H9 (cell line): ENCODE measurements at regions not wholly inside any gene's neighbourhood (a gene's known extent, or its start where the extent isn't known, plus 50 kb on each side); places are given as distances from the start of the nearest gene placed in this dataset.

Experiments
- DNase-seq: peaks from one replicate; pipeline ENCODE4 v3.0.0-alpha.2; 2017
- H2AFZ ChIP-seq: one replicate; pipeline ENCODE4 v1.6.1; 2013; ENCODE audit warnings: mild to moderate bottlenecking, low read length, control low read depth, moderate library complexity
- H2AK5ac ChIP-seq: 2 replicates; pipeline ENCODE4 v1.6.1; 2013; ENCODE audit warnings: low read length, control low read depth, mixed read lengths; ENCODE audit not compliant: insufficient read length
- H2BK120ac ChIP-seq: one replicate; pipeline ENCODE4 v1.6.1; 2013; ENCODE audit warnings: low read depth, mild to moderate bottlenecking, low read length, control low read depth, inconsistent platforms; ENCODE audit not compliant: poor library complexity, severe bottlenecking
- H2BK12ac ChIP-seq: 2 replicates; pipeline ENCODE4 v1.6.1; 2013; ENCODE audit warnings: low read length, control low read depth, mixed read lengths, low read depth; ENCODE audit not compliant: insufficient read length
- H2BK15ac ChIP-seq: 2 replicates; pipeline ENCODE4 v1.6.1; 2013; ENCODE audit warnings: low read depth, low read length, control low read depth
- H2BK20ac ChIP-seq: one replicate; pipeline ENCODE4 v1.6.1; 2013; ENCODE audit warnings: low read depth, mild to moderate bottlenecking, low read length, control low read depth, inconsistent platforms; ENCODE audit not compliant: poor library complexity, severe bottlenecking
- H2BK5ac ChIP-seq: 2 replicates; pipeline ENCODE4 v1.6.1; 2013; ENCODE audit warnings: low read length, control low read depth, mixed read lengths; ENCODE audit not compliant: insufficient read length
- H3K14ac ChIP-seq: 2 replicates; pipeline ENCODE4 v1.6.1; 2013; ENCODE audit warnings: low read length, control low read depth; ENCODE audit not compliant: insufficient read depth
- H3K18ac ChIP-seq: 2 replicates; pipeline ENCODE4 v1.6.1; 2013; ENCODE audit warnings: low read depth, mild to moderate bottlenecking, mixed read lengths, low read length, control low read depth; ENCODE audit not compliant: insufficient read length
- H3K23ac ChIP-seq: 2 replicates; pipeline ENCODE4 v1.6.1; 2013; ENCODE audit warnings: low read length, control low read depth, mixed read lengths, low read depth; ENCODE audit not compliant: insufficient read length
- H3K23me2 ChIP-seq: 2 replicates; pipeline ENCODE4 v1.6.1; 2013; ENCODE audit warnings: low read depth, mild to moderate bottlenecking, mixed read lengths, low read length, control low read depth; ENCODE audit not compliant: insufficient read length, poor library complexity, severe bottlenecking
- H3K27ac ChIP-seq: 2 replicates; pipeline ENCODE4 v1.5.1; 2013; ENCODE audit warnings: low read length, control low read depth, mixed read lengths, low read depth; ENCODE audit not compliant: insufficient read length
- H3K27me3 ChIP-seq: 2 replicates; pipeline ENCODE4 v1.6.1; 2013; ENCODE audit warnings: low read length, control low read depth, inconsistent platforms; ENCODE audit not compliant: insufficient read depth
- H3K4ac ChIP-seq: 2 replicates; pipeline ENCODE4 v1.6.1; 2013; ENCODE audit warnings: low read depth, mild to moderate bottlenecking, control low read depth, inconsistent platforms, low read length, moderate library complexity
- H3K4me1 ChIP-seq: 2 replicates; pipeline ENCODE4 v1.6.1; 2013; ENCODE audit warnings: low read length, control low read depth, inconsistent platforms; ENCODE audit not compliant: insufficient read depth
- H3K4me2 ChIP-seq: 2 replicates; pipeline ENCODE4 v1.6.1; 2013; ENCODE audit warnings: low read length, control low read depth, mixed read lengths; ENCODE audit not compliant: insufficient read length, insufficient read depth
- H3K56ac ChIP-seq: 2 replicates; pipeline ENCODE4 v1.6.1; 2013; ENCODE audit warnings: low read depth, mild to moderate bottlenecking, mixed read lengths, low read length, control low read depth; ENCODE audit not compliant: insufficient read length
- H3K79me1 ChIP-seq: 2 replicates; pipeline ENCODE4 v1.6.1; 2013; ENCODE audit warnings: low read depth, mild to moderate bottlenecking, moderate library complexity, low read length, control low read depth, inconsistent platforms; ENCODE audit not compliant: insufficient read depth, poor library complexity, severe bottlenecking
- H3K79me2 ChIP-seq: 2 replicates; pipeline ENCODE4 v1.6.1; 2013; ENCODE audit warnings: low read length, control low read depth, inconsistent platforms; ENCODE audit not compliant: insufficient read depth
- H3K9ac ChIP-seq: 2 replicates; pipeline ENCODE4 v1.6.1; 2013; ENCODE audit warnings: low read length, control low read depth, mixed read lengths; ENCODE audit not compliant: insufficient read length; ENCODE audit errors: extremely low read depth
- H3K9me3 ChIP-seq: one replicate; pipeline ENCODE4 v1.6.1; 2013; ENCODE audit warnings: low read depth, low read length, inconsistent platforms; ENCODE audit not compliant: control insufficient read depth
- H3T11ph ChIP-seq: one replicate; pipeline ENCODE4 v1.6.1; 2013; ENCODE audit warnings: mild to moderate bottlenecking, low read length, control low read depth, inconsistent platforms
- H4K20me1 ChIP-seq: one replicate; pipeline ENCODE4 v1.6.1; 2013; ENCODE audit not compliant: control insufficient read depth, insufficient read length, insufficient read depth
- H4K5ac ChIP-seq: 2 replicates; pipeline ENCODE4 v1.6.1; 2013; ENCODE audit warnings: low read depth, mild to moderate bottlenecking, mixed read lengths, low read length, control low read depth; ENCODE audit not compliant: insufficient read length
- H4K8ac ChIP-seq: replicated peaks from 2 replicates; pipeline ENCODE4 v1.6.1; 2013; ENCODE audit warnings: low read length, control low read depth, mixed read lengths, low read depth; ENCODE audit not compliant: insufficient read length
- H4K91ac ChIP-seq: 2 replicates; pipeline ENCODE4 v1.6.1; 2013; ENCODE audit warnings: low read depth, mild to moderate bottlenecking, moderate library complexity, mixed read lengths, low read length, control low read depth; ENCODE audit not compliant: insufficient read length
- H3K27ac Mint-ChIP-seq, 3 experiments: 2 replicates in 2 of 3; 3 replicates in 1 of 3; pipeline ENCODE4 v1.8.0; 2020 to 2021; ENCODE audit warnings: mixed read lengths in 3 of 3, mild to moderate bottlenecking in 1 of 3, moderate library complexity in 1 of 3
- H3K27me3 Mint-ChIP-seq: 2 replicates; pipeline ENCODE4 v1.8.0; 2021; ENCODE audit warnings: low read depth, mild to moderate bottlenecking, moderate library complexity, mixed read lengths
- H3K36me3 Mint-ChIP-seq, 3 experiments: 2 replicates in 2 of 3; 3 replicates in 1 of 3; pipeline ENCODE4 v1.8.0; 2020 to 2021; ENCODE audit warnings: low read depth in 3 of 3, mixed read lengths in 3 of 3; ENCODE audit not compliant: insufficient read depth in 1 of 3
- H3K4me1 Mint-ChIP-seq, 2 experiments: 2 replicates each; pipeline ENCODE4 v1.8.0; 2020; ENCODE audit warnings: mixed read lengths in 2 of 2
- H3K4me3 Mint-ChIP-seq, 2 experiments: 2 replicates in 1 of 2; 3 replicates in 1 of 2; pipeline ENCODE4 v1.8.0; 2020 to 2021; ENCODE audit warnings: mild to moderate bottlenecking in 2 of 2, mixed read lengths in 2 of 2, moderate library complexity in 1 of 2
- H3K9me3 Mint-ChIP-seq, 2 experiments: 2 replicates in 1 of 2; 3 replicates in 1 of 2; pipeline ENCODE4 v1.8.0; 2020; ENCODE audit warnings: mild to moderate bottlenecking in 2 of 2, mixed read lengths in 2 of 2, moderate library complexity in 1 of 2
- CTCF ChIP-seq: fragments of 200-600 bp; sonication (generic); conservative IDR thresholded peaks from 3 replicates; pipeline ENCODE4 v1.8.0; 2021; ENCODE audit warnings: antibody characterized with exemption, mild to moderate bottlenecking
- WGBS: extraction: QIAGEN DNeasy Blood & Tissue Kit; methylation state at CpG from one replicate; pipeline ENCODE4 v1.1.7; 2013; ENCODE audit warnings: missing lambda C conversion rate, low lambda C conversion rate, mixed read lengths; ENCODE audit not compliant: insufficient read length; ENCODE audit errors: extremely low coverage; 5-methylcytosine and 5-hydroxymethylcytosine counted together

- no peaks in the 10 kb centered on the region for H3K27me3 Mint-ChIP-seq
- Histone ChIP-seq H3K56ac (no peak overlapping the region), H3K4ac (no peak overlapping the region), H3K4me1 (no peaks in the 10 kb centered on the region), H3K9me3 (no peaks in the 10 kb centered on the region), H3K27me3 (no peaks in the 10 kb centered on the region), H3K27ac (no peak overlapping the region), H3K23ac (no peak overlapping the region), H3K18ac (no peak overlapping the region), H2BK15ac (no peak overlapping the region), H3K4me2 (no peak overlapping the region), H2BK20ac (no peak overlapping the region), H3K9ac (no peak overlapping the region), H3K79me2 (no peaks in the 10 kb centered on the region), H4K5ac (no peak overlapping the region), H3T11ph (no peak overlapping the region), H2AFZ (no peak overlapping the region), H2BK120ac (no peak overlapping the region), H2BK5ac (no peak overlapping the region), H2AK5ac (no peak overlapping the region), H4K8ac (no peak overlapping the region), H4K91ac (no peak overlapping the region), H3K14ac (no peak overlapping the region), H2BK12ac (no peak overlapping the region), H4K20me1 (no peaks in the 10 kb centered on the region), H3K23me2 (no peaks in the 10 kb centered on the region), H3K79me1 (no peaks in the 10 kb centered on the region)
- no peak overlapping the region for H3K4me3 Mint-ChIP-seq
- no peak for DNase-seq
- H3K36me3 Mint-ChIP-seq: peaks cover 2 to 5% (median 4%) of the 10 kb centered on the region in 3 experiments; a peak in 6 of 7 replicates
- WGBS: no CpG with 5 or more reads among the region's 3 CpGs
- TF ChIP-seq CTCF: no peak
- no peak overlapping the region for H3K27ac Mint-ChIP-seq
- peaks cover 4 to 5% of the 10 kb centered on the region in 2 experiments for H3K9me3 Mint-ChIP-seq
- no peaks in the 10 kb centered on the region for H3K4me1 Mint-ChIP-seq
Measured at GRCh38 chr4:45745741-45746140, 378.1 kb downstream of the GABRG1 start.
